ENCODE measurements at regions not wholly inside any gene's neighbourhood (a gene's known extent, or its start where the extent isn't known, plus 50 kb on each side); places are given as distances from the start of the nearest gene placed in this dataset.

- TF ChIP-seq CTCF (IDR thresholded peaks at IDR 0.05) (no peak), EP300 (IDR thresholded peaks at IDR 0.05) (no peak), POLR2A (IDR thresholded peaks at IDR 0.05) (no peak)
These were observed 123.4 kb upstream of the SYT13 start for GRCh38 chr11:45409587-45409986.

Measured in stomach (tissue), 4 donors.